ENCODE measurements at regions not wholly inside any gene's neighbourhood (a gene's known extent, or its start where the extent isn't known, plus 50 kb on each side); places are given as distances from the start of the nearest gene placed in this dataset.

- Histone ChIP-seq H3K36me3 (ENCODE audit: control insufficient read depth, insufficient read depth, low read length) (no peaks in the 10 kb centered on the region), H3K27me3 (replicated peaks; ENCODE audit: control insufficient read depth, insufficient read depth, low read length) (no peaks in the 10 kb centered on the region), H3K4me3 (replicated peaks; ENCODE audit: low read depth, low read length) (no peak overlapping the region)
- no peak for DNase-seq (ENCODE audit: extremely low read depth, insufficient read length)
- no peak for TF ChIP-seq CTCF (IDR thresholded peaks at IDR 0.05; ENCODE audit: insufficient read depth, low read length, poor library complexity, severe bottlenecking)
Observed at GRCh38 chr5:14062178-14062577, 81.0 kb upstream of the TRIO start.

GRCh38 chr5:14061106-14061505 lies 82.0 kb upstream of the TRIO start:
- no peak for TF ChIP-seq CTCF (IDR thresholded peaks at IDR 0.05; ENCODE audit: insufficient read depth, low read length, poor library complexity, severe bottlenecking)
- Histone ChIP-seq H3K27me3 (replicated peaks; ENCODE audit: control insufficient read depth, insufficient read depth, low read length) (no peaks in the 10 kb centered on the region), H3K4me3 (replicated peaks; ENCODE audit: low read depth, low read length) (no peak overlapping the region), H3K36me3 (ENCODE audit: control insufficient read depth, insufficient read depth, low read length) (no peaks in the 10 kb centered on the region)
- DNase-seq (ENCODE audit: extremely low read depth, insufficient read length), result no peak

GRCh38 chr5:14060218-14060617 lies 82.9 kb upstream of the TRIO start:
- Histone ChIP-seq H3K36me3 (ENCODE audit: control insufficient read depth, insufficient read depth, low read length) (no peaks in the 10 kb centered on the region), H3K27me3 (replicated peaks; ENCODE audit: control insufficient read depth, insufficient read depth, low read length) (no peaks in the 10 kb centered on the region), H3K4me3 (replicated peaks; ENCODE audit: low read depth, low read length) (no peak overlapping the region)
- no peak for DNase-seq (ENCODE audit: extremely low read depth, insufficient read length)
- TF ChIP-seq CTCF (IDR thresholded peaks at IDR 0.05; ENCODE audit: insufficient read depth, low read length, poor library complexity, severe bottlenecking), result no peak

- Histone ChIP-seq H3K36me3 (ENCODE audit: control insufficient read depth, insufficient read depth, low read length) (no peaks in the 10 kb centered on the region), H3K27me3 (replicated peaks; ENCODE audit: control insufficient read depth, insufficient read depth, low read length) (no peaks in the 10 kb centered on the region; the same call in 1 of the 2 replicates), H3K4me3 (replicated peaks; ENCODE audit: low read depth, low read length) (no peak overlapping the region)
- no peak for DNase-seq (ENCODE audit: extremely low read depth, insufficient read length)
- no peak for TF ChIP-seq CTCF (IDR thresholded peaks at IDR 0.05; ENCODE audit: insufficient read depth, low read length, poor library complexity, severe bottlenecking)
Observed at GRCh38 chr5:14059810-14060209, 83.3 kb upstream of the TRIO start.

- no peak overlapping the region for H3K4me3 ChIP-seq (replicated peaks; ENCODE audit: low read depth, low read length)
- H3K36me3 ChIP-seq (ENCODE audit: control insufficient read depth, insufficient read depth, low read length), result no peaks in the 10 kb centered on the region
- no peaks in the 10 kb centered on the region; the same call in 1 of the 2 replicates for H3K27me3 ChIP-seq (replicated peaks; ENCODE audit: control insufficient read depth, insufficient read depth, low read length)
- no peak for DNase-seq (ENCODE audit: extremely low read depth, insufficient read length)
- no peak for TF ChIP-seq CTCF (IDR thresholded peaks at IDR 0.05; ENCODE audit: insufficient read depth, low read length, poor library complexity, severe bottlenecking)
Observed at GRCh38 chr5:14057289-14057688, 85.9 kb upstream of the TRIO start.

- Histone ChIP-seq H3K4me3 (replicated peaks; ENCODE audit: low read depth, low read length) (no peak overlapping the region), H3K36me3 (ENCODE audit: control insufficient read depth, insufficient read depth, low read length) (no peaks in the 10 kb centered on the region), H3K27me3 (replicated peaks; ENCODE audit: control insufficient read depth, insufficient read depth, low read length) (no peaks in the 10 kb centered on the region; the same call in 1 of the 2 replicates)
- DNase-seq (ENCODE audit: extremely low read depth, insufficient read length), result no peak
- TF ChIP-seq CTCF (IDR thresholded peaks at IDR 0.05; ENCODE audit: insufficient read depth, low read length, poor library complexity, severe bottlenecking), result no peak
Observed at GRCh38 chr5:14056039-14056438, 87.1 kb upstream of the TRIO start.
